PC-3 (cell line): ENCODE measurements at regions not wholly inside any gene's neighbourhood (a gene's known extent, or its start where the extent isn't known, plus 50 kb on each side); places are given as distances from the start of the nearest gene placed in this dataset.

Experiments
- CTCF ChIP-seq: fragments of 300-600 bp; sonication (generic); conservative IDR thresholded peaks from 2 replicates; pipeline ENCODE4 v1.5.1; 2017; ENCODE audit warnings: antibody characterized with exemption, low read depth, mild to moderate bottlenecking, low read length
- EZH2 ChIP-seq: fragments of 300-600 bp; sonication (generic); IDR thresholded peaks from one replicate; pipeline ENCODE4 v1.6.1; 2017; ENCODE audit warnings: antibody characterized with exemption, mild to moderate bottlenecking, low read length; ENCODE audit not compliant: unreplicated experiment

GRCh38 chr2:21427606-21428005 lies 303.8 kb downstream of the TDRD15 start:
- TF ChIP-seq CTCF (no peak), EZH2 (no peak)
